ENCODE measurements at regions not wholly inside any gene's neighbourhood (a gene's known extent, or its start where the extent isn't known, plus 50 kb on each side); places are given as distances from the start of the nearest gene placed in this dataset.

GRCh38 chr15:93382200-93382820 is 293.3 kb upstream of the RGMA start:
- ATAC-seq (replicated peaks in 1 of 2) = no peak
- no peaks in the 10 kb centered on the region for H3K36me3 Mint-ChIP-seq (ENCODE audit: insufficient read depth in 2 of 2)
- no peaks in the 10 kb centered on the region for H3K4me1 Mint-ChIP-seq (ENCODE audit: low read depth)
- no peaks in the 10 kb centered on the region for H3K9me3 Mint-ChIP-seq
- no peak for DNase-seq
- no peak overlapping the region for H3K4me3 Mint-ChIP-seq
- no peaks in the 10 kb centered on the region for H3K27me3 Mint-ChIP-seq (ENCODE audit: low read depth)
- no peak overlapping the region for H3K27ac Mint-ChIP-seq

- H3K9me3 Mint-ChIP-seq = no peaks in the 10 kb centered on the region
- H3K4me1 Mint-ChIP-seq (ENCODE audit: low read depth) = no peaks in the 10 kb centered on the region
- no peak for DNase-seq
- no peak for ATAC-seq (replicated peaks in 1 of 2)
- H3K27me3 Mint-ChIP-seq (ENCODE audit: low read depth) = peaks cover 6% of the 10 kb centered on the region
- H3K27ac Mint-ChIP-seq = no peak overlapping the region
- no peak overlapping the region for H3K4me3 Mint-ChIP-seq
- no peaks in the 10 kb centered on the region for H3K36me3 Mint-ChIP-seq (ENCODE audit: insufficient read depth in 2 of 2)
Observed at GRCh38 chr15:93378558-93378957, 289.5 kb upstream of the RGMA start.

GRCh38 chr15:93372865-93373223 is 283.8 kb upstream of the RGMA start:
- DNase-seq (no peak), ATAC-seq (replicated peaks in 1 of 2) (no peak)
- Mint-ChIP-seq H3K27ac (no peak overlapping the region), H3K27me3 (ENCODE audit: low read depth) (peaks cover 6% of the 10 kb centered on the region), H3K4me3 (no peak overlapping the region), H3K9me3 (no peaks in the 10 kb centered on the region), H3K4me1 (ENCODE audit: low read depth) (no peaks in the 10 kb centered on the region), H3K36me3 (ENCODE audit: insufficient read depth in 2 of 2) (no peaks in the 10 kb centered on the region)

GRCh38 chr15:93372208-93372864 is 283.3 kb upstream of the RGMA start:
- Mint-ChIP-seq H3K36me3 (ENCODE audit: insufficient read depth in 2 of 2) (no peaks in the 10 kb centered on the region), H3K27ac (no peak overlapping the region), H3K4me1 (ENCODE audit: low read depth) (no peaks in the 10 kb centered on the region), H3K27me3 (ENCODE audit: low read depth) (peaks cover 6% of the 10 kb centered on the region), H3K4me3 (no peak overlapping the region), H3K9me3 (no peaks in the 10 kb centered on the region)
- DNase-seq (no peak), ATAC-seq (replicated peaks in 1 of 2) (no peak)

GRCh38 chr15:93366387-93367100 is 277.5 kb upstream of the RGMA start:
- no peaks in the 10 kb centered on the region for H3K4me1 Mint-ChIP-seq (ENCODE audit: low read depth)
- ATAC-seq (replicated peaks in 1 of 2) (no peak), DNase-seq (no peak)
- H3K4me3 Mint-ChIP-seq = no peak overlapping the region
- no peak overlapping the region for H3K27ac Mint-ChIP-seq
- H3K27me3 Mint-ChIP-seq (ENCODE audit: low read depth) = no peaks in the 10 kb centered on the region
- H3K9me3 Mint-ChIP-seq = no peaks in the 10 kb centered on the region
- H3K36me3 Mint-ChIP-seq (ENCODE audit: insufficient read depth in 2 of 2) = no peaks in the 10 kb centered on the region

- Mint-ChIP-seq H3K9me3 (no peaks in the 10 kb centered on the region), H3K4me1 (ENCODE audit: low read depth) (no peaks in the 10 kb centered on the region), H3K36me3 (ENCODE audit: insufficient read depth in 2 of 2) (no peaks in the 10 kb centered on the region), H3K27ac (no peak overlapping the region), H3K27me3 (ENCODE audit: low read depth) (no peaks in the 10 kb centered on the region), H3K4me3 (no peak overlapping the region)
- DNase-seq (no peak), ATAC-seq (replicated peaks in 1 of 2) (no peak)
Observed at GRCh38 chr15:93362821-93363220, 273.8 kb upstream of the RGMA start.

GRCh38 chr15:93362203-93362602 is 273.2 kb upstream of the RGMA start:
- no peaks in the 10 kb centered on the region for H3K27me3 Mint-ChIP-seq (ENCODE audit: low read depth)
- no peak for ATAC-seq (replicated peaks in 1 of 2)

GRCh38 chr15:93361703-93362102 is 272.7 kb upstream of the RGMA start:
- Mint-ChIP-seq H3K36me3 (ENCODE audit: insufficient read depth in 2 of 2) (no peaks in the 10 kb centered on the region), H3K27me3 (ENCODE audit: low read depth) (no peaks in the 10 kb centered on the region), H3K9me3 (no peaks in the 10 kb centered on the region), H3K4me3 (no peak overlapping the region), H3K27ac (no peak overlapping the region), H3K4me1 (ENCODE audit: low read depth) (no peaks in the 10 kb centered on the region)
- no peak for ATAC-seq (replicated peaks in 1 of 2)
- no peak for DNase-seq

More at GRCh38 chr15:93362203-93362602, 273.2 kb upstream of the RGMA start:
- H3K27ac Mint-ChIP-seq = no peak overlapping the region
- no peak for DNase-seq
- no peaks in the 10 kb centered on the region for H3K36me3 Mint-ChIP-seq (ENCODE audit: insufficient read depth in 2 of 2)
- H3K9me3 Mint-ChIP-seq = no peaks in the 10 kb centered on the region
- no peak overlapping the region for H3K4me3 Mint-ChIP-seq
- no peaks in the 10 kb centered on the region for H3K4me1 Mint-ChIP-seq (ENCODE audit: low read depth)

GRCh38 chr15:93360976-93361375 is 272.0 kb upstream of the RGMA start:
- no peaks in the 10 kb centered on the region for H3K27me3 Mint-ChIP-seq (ENCODE audit: low read depth)
- DNase-seq = no peak
- no peak overlapping the region for H3K4me3 Mint-ChIP-seq
- no peak for ATAC-seq (replicated peaks in 1 of 2)
- no peaks in the 10 kb centered on the region for H3K36me3 Mint-ChIP-seq (ENCODE audit: insufficient read depth in 2 of 2)
- no peaks in the 10 kb centered on the region for H3K4me1 Mint-ChIP-seq (ENCODE audit: low read depth)
- no peak overlapping the region for H3K27ac Mint-ChIP-seq
- no peaks in the 10 kb centered on the region for H3K9me3 Mint-ChIP-seq

GRCh38 chr15:93360318-93360717 is 271.3 kb upstream of the RGMA start:
- no peaks in the 10 kb centered on the region for H3K36me3 Mint-ChIP-seq (ENCODE audit: insufficient read depth in 2 of 2)

GRCh38 chr15:93359425-93360131 is 270.6 kb upstream of the RGMA start:
- Mint-ChIP-seq H3K36me3 (ENCODE audit: insufficient read depth in 2 of 2) (no peaks in the 10 kb centered on the region), H3K4me3 (no peak overlapping the region), H3K9me3 (peaks cover 0 to 3% of the 10 kb centered on the region in 2 donors), H3K4me1 (ENCODE audit: low read depth) (no peaks in the 10 kb centered on the region), H3K27ac (no peak overlapping the region), H3K27me3 (ENCODE audit: low read depth) (no peaks in the 10 kb centered on the region)
- ATAC-seq (replicated peaks in 1 of 2) (no peak), DNase-seq (no peak)

More at GRCh38 chr15:93360318-93360717, 271.3 kb upstream of the RGMA start:
- Mint-ChIP-seq H3K4me1 (ENCODE audit: low read depth) (no peaks in the 10 kb centered on the region), H3K27me3 (ENCODE audit: low read depth) (no peaks in the 10 kb centered on the region), H3K27ac (no peak overlapping the region), H3K4me3 (no peak overlapping the region), H3K9me3 (peaks cover 0 to under 1% of the 10 kb centered on the region in 2 donors)
- DNase-seq = no peak
- ATAC-seq (replicated peaks in 1 of 2) = no peak

GRCh38 chr15:93359060-93359408 is 270.0 kb upstream of the RGMA start:
- H3K4me3 Mint-ChIP-seq = no peak overlapping the region
- ATAC-seq (replicated peaks in 1 of 2) = no peak
- H3K9me3 Mint-ChIP-seq = peaks cover 0 to 3% of the 10 kb centered on the region in 2 donors
- no peaks in the 10 kb centered on the region for H3K4me1 Mint-ChIP-seq (ENCODE audit: low read depth)
- H3K27me3 Mint-ChIP-seq (ENCODE audit: low read depth) = no peaks in the 10 kb centered on the region
- H3K36me3 Mint-ChIP-seq (ENCODE audit: insufficient read depth in 2 of 2) = no peaks in the 10 kb centered on the region
- no peak for DNase-seq
- H3K27ac Mint-ChIP-seq = no peak overlapping the region
